ENCODE measurements at regions not wholly inside any gene's neighbourhood (a gene's known extent, or its start where the extent isn't known, plus 50 kb on each side); places are given as distances from the start of the nearest gene placed in this dataset.

- TF ChIP-seq, protein P1, sequence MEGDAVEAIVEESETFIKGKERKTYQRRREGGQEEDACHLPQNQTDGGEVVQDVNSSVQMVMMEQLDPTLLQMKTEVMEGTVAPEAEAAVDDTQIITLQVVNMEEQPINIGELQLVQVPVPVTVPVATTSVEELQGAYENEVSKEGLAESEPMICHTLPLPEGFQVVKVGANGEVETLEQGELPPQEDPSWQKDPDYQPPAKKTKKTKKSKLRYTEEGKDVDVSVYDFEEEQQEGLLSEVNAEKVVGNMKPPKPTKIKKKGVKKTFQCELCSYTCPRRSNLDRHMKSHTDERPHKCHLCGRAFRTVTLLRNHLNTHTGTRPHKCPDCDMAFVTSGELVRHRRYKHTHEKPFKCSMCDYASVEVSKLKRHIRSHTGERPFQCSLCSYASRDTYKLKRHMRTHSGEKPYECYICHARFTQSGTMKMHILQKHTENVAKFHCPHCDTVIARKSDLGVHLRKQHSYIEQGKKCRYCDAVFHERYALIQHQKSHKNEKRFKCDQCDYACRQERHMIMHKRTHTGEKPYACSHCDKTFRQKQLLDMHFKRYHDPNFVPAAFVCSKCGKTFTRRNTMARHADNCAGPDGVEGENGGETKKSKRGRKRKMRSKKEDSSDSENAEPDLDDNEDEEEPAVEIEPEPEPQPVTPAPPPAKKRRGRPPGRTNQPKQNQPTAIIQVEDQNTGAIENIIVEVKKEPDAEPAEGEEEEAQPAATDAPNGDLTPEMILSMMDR (IDR thresholded peaks at IDR 0.05; ENCODE audit: borderline replicate concordance, extremely low read depth, low read length, poor library complexity, severe bottlenecking): no peak
- TF ChIP-seq EZH2 (IDR thresholded peaks at IDR 0.05; ENCODE audit: borderline replicate concordance, low read depth, low read length, severe bottlenecking): no peak
Observed at GRCh38 chr15:96121086-96121920, 209.2 kb upstream of the NR2F2 start.
